LNCAP (cell line): ENCODE measurements at regions not wholly inside any gene's neighbourhood (a gene's known extent, or its start where the extent isn't known, plus 50 kb on each side); places are given as distances from the start of the nearest gene placed in this dataset.

Experiments used
- TF ChIP-seq, protein P1 (sequence below): fragments of 450-650 bp; IDR thresholded peaks from 2 replicates; pipeline ENCODE4 v1.5.1; 2017; ENCODE audit warnings: mild to moderate bottlenecking

DNA sequence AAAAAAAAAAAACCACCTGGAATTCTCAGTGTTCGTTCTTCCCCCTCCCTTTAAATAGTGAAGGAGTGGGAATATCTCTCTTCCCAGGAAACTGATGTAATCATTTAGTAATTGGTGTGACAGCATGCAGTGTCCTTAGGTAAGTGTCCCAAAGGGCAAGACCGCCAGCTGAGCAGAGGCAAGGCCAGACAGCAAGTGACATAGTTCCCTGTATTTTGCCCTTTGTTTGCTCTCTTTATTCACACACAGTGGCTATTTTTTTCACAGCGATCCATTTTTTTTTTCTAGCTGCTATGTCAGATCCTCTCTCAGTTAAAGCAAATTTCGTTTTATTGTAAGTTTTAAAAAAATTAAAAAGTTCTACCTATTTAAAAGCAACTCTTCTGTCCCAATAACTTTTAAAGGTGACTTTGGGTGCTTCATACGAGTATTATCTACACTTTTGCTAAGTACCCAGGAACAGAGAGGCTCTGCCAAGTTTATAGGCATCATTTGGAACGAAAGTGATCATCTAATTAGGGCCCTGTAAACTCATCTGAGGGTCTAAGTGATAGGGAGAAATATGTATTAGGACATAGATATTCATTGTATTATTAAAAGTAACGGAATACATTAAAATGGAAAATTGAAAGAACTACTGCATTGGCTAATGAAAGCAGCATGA lies 98.2 kb upstream of the ALDH1A1 start:
- TF ChIP-seq, protein P1, sequence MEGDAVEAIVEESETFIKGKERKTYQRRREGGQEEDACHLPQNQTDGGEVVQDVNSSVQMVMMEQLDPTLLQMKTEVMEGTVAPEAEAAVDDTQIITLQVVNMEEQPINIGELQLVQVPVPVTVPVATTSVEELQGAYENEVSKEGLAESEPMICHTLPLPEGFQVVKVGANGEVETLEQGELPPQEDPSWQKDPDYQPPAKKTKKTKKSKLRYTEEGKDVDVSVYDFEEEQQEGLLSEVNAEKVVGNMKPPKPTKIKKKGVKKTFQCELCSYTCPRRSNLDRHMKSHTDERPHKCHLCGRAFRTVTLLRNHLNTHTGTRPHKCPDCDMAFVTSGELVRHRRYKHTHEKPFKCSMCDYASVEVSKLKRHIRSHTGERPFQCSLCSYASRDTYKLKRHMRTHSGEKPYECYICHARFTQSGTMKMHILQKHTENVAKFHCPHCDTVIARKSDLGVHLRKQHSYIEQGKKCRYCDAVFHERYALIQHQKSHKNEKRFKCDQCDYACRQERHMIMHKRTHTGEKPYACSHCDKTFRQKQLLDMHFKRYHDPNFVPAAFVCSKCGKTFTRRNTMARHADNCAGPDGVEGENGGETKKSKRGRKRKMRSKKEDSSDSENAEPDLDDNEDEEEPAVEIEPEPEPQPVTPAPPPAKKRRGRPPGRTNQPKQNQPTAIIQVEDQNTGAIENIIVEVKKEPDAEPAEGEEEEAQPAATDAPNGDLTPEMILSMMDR: no peak

DNA sequence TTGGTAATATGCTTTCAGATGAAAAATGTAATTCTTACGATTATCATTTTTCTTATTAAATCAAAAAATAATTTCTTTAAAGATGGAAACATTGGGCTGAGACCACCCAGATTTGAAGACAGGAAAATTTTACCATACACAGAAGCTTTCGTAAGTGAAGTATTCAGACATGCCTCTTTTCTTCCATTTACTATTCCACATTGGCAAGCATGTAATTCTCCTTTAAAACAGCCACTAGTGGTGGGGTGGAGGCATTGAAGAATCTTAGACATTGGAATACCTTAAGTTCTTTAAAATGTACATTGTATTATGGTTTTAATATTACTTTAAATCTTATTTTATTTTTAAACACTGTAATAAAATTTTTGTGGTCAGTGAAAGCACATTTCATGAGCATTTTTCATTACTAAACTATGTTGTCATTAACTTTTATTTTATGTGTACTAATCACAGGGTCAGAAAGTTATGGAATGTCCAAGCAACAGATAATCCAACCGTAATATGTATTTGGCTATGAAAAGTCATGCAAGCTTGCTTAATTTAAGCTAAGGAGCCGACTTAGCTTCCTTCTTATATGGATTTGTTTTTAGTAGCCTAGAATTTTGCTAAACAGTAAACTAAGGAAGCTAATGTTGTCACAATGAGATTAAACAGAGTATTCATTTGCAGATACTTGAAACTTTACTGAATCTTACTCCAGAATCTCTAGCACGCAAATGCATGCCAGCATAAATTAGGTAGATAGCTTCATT lies 97.4 kb upstream of the ALDH1A1 start:
- TF ChIP-seq, protein P1: no peak

DNA sequence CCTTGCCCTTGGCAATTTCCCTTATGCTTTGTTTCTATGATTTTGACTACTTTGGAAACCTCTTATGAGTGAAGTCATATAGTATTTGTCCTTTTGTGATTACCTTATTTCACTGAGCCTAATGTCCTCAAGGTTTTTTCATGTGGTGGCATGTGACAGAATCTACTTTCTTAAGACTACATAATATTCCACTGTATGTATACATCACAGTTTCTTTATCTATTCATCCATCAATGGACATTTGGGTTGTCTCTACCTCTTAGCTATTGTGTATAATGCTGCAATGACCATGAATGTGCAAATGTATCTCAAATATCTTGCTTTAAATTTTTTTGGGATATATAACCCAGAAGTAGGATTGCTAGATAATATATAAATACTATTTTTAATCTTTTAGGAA lies 96.4 kb upstream of the ALDH1A1 start:
- TF ChIP-seq, protein P1: no peak

DNA sequence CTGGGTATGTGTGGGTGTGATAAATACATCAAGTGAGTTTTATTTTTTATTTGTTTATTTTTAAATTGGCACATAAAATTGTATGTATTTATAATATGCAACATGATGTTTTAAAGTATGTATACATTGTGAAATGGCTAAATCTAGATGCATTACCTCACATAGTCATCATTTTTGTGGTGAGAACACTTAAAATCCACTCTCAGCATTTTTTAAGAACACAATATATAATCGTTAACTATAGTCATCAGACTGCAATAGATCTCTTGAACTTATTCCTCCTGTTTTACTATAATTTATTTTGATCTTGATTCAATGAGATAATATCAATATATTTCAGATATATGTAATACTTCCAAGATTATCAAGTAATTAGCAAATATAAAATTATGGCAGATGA lies 93.9 kb upstream of the ALDH1A1 start:
- TF ChIP-seq, protein P1: no peak

DNA sequence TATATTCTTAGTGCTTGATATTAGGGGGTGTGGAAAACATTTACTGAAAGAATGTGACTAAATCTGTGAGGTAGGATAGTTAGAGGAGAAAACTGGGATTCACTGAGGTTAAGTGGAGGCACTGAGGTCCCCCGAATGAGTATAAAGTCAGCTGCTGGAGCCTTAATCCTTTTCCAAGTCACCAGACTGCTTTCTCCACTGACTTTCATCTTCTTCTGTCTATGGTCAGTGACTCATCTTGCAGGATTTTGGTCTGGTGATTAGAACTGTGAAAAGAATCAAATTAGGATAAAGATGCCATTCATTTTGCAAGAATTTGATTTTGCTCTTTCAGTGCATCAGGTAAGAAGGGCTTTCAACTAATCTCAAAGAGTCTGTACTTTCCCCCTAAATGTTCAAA lies 89.3 kb upstream of the ALDH1A1 start:
- TF ChIP-seq, protein P1: no peak

DNA sequence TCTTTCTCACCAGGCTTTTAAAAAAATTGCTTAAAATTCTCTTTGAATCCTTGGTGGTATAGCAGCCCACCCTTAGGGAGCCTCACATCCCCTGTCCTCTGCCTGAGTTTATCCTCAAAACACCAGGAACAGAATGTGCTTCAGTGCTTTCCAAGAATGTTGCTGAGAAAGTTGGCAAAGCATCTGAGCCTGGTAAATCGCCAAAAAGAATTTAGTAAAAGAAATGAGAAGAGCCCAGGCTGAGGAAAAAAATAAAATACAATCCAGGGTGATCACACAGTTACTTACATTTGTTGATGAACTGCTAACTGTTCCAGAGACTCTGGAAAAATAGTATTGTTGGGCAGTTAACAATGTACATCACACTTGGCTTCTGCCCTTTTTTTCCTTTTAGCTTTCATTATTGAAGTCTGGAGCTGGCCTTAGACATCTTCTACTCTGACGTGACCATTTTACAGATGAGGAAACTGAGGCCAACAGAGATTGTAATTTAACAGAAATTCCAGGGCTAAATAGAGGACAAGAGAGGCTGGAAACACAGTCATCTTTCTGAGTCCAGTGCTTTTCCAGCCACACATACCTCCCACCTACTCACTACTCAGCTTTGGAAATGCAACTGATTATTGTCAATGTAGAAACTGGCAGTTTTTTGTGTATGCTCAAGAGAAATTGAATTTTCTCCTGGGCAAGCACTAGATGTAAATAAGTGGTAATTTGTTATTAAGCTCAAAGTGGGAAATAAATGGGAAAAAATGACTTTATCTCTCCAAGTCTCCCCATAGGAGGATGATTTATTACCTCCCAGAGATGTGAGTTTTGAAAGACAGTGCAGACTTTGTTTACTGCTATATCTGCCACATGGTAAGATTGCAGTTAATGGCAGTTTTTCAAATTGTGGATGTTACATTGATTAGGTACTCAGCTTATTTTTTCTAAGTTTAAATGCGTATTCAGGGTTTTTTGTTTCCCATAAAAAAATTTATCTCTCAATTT lies 86.7 kb upstream of the ALDH1A1 start:
- TF ChIP-seq, protein P1: no peak

DNA sequence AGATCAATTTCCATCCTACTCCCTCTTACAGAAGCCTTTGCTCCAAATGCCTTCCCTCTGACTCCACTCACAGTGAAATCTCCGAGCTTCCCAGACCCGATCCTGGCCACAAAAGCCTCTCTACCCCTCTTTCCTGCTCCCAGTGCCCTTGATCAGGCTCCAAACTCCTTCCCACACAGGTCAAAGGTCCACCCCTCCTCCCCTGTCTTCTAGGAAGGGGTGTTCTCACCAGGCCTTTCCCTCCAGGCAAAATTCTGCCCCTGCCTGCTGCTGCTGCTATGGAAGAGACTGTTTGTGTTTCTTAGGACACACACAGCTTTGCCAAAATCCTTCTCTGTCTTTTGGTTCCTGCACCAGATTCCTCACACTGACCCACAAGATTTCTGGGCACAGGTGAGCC lies 85.8 kb upstream of the ALDH1A1 start:
- TF ChIP-seq, protein P1: no peak
